ENCODE measurements at regions not wholly inside any gene's neighbourhood (a gene's known extent, or its start where the extent isn't known, plus 50 kb on each side); places are given as distances from the start of the nearest gene placed in this dataset.
"Not testable (repeated sequence)": the region's sequence is repeated elsewhere in the genome, so short reads cannot be mapped to it uniquely, and the experiment has no call there.

DNA sequence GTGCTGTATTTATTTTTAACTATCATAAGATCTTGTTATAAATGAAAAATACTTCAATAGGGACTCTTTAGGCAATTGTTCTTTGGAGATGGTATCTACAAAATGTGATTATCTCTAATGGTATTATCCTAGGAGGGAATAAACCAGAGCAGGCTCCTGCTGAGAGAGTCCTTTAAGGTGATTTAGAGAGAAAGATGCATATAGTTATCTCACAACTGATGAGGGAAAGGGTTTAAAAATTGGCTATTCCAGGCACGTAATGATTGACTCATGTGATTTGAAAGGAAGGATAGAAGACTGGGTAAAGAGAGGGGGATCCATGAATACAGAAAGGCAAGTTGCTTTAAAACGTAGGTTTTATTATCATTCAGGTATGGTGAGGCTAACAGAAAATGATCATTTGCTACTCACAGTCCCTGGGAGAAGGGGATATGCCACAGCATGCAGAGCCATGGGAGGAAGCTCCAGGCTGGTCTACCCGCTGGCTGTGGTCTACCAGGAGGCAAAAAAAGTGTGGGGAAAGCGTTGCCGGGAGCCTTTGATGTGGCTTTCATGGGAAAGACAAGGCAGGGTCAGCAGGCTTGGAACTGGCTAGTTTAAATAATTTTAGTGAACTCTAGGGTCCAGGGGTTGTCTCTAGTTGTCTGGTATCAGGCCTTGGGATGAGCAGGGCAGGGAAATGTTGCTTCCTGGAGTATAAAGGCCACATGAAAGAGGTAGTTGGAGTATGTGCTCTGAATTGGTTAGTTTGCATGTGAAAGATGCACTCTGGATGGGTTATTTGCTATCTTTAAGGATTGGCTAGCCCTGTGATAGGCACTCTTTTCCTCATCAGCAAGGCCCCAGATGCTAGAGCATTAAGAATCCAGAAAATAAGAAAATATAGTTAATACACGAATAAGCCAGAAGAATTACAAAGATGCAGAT is 798.4 kb upstream of the GRM7 start:
- no peak for DNase-seq

DNA sequence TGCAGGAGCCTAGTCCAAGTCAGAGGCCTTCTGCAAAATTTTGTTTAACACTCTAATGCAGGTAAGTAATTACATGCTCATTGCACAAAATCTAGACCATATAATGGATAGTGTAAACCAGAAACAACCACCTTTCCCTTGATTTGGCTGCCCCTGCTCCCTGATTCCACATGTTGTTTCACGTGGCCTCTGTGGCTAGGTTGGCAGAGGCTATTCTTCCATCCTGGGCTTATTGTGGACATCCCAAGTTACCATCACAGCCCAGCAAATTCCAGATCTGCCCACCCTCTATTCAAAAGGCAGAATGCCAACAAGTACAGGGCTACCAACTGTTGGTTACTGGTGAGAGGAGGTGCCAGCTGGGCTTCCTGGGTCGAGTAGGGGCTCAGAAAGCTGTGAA is 794.5 kb upstream of the GRM7 start:
- DNase-seq = no peak

DNA sequence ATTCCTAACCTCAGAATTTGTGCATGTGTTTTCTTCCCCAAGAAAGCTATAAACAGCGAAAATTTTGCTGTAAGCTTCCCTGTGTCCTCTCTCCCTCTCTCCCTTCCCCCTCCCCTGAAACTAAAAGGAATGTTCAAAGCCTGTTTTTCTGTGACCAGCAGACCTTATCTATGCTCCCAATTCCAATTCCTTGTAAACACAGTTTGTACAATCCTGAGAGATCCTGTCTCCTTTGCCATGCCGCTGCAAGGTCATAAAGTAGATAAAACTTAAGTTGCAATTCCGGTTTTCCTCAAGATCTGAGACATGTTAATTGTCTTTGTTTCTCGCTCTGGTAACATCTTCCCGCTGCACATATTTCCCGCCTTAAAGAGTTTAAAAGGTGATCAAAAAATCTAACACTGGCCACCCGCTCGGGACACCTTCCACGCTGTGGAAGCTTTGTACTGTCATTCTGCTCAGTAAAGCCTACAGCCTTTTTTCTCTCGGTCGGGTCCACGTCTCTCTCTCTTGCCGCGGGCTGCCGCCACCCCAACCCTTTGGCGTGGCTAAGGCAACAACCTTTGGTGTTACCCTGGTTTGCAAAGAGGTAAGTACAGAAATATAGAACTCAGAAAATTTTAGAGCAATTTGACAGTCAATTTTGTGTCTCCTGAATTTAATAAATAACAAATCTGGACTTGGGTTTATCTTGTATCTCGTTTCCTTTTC is 793.9 kb upstream of the GRM7 start:
- not testable (repeated sequence) for DNase-seq

DNA sequence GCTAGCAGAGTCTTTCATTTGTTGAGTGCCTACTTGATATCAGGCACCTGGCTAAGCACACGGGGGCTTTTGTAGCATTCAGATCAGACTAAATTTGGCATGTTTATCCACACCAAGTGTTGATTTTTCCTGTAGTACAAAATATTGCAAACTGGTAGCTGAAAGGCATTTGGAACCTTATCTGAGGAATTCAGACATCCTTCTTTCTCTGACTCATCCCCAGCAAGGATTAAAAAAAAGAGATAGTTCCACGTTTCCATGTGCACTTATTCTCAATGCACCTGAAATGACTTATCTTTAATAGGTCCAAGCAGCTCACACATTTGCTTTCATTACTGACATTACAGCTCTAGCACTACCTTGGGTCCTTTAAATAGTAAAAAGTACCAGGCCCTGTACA is 786.0 kb upstream of the GRM7 start:
- no peak for DNase-seq

DNA sequence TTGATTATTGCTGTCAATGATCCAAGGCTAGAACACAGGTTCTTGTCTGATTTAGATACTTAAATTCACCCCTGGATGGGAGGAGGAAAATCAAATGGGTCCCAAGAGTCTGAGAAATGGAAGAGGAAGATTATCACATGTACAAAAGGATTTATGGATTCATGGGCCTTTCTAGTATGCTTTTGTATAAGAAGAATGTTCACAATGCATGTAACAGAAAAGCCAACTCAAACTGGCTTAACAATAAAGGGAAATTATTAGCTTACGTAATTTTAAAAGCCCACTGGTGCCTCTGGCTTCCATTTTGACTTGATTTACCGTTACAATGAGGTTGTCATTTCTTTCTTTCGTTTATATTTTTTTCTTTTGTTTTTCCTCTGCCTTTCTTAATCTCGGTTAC is 782.5 kb upstream of the GRM7 start:
- no peak for DNase-seq

DNA sequence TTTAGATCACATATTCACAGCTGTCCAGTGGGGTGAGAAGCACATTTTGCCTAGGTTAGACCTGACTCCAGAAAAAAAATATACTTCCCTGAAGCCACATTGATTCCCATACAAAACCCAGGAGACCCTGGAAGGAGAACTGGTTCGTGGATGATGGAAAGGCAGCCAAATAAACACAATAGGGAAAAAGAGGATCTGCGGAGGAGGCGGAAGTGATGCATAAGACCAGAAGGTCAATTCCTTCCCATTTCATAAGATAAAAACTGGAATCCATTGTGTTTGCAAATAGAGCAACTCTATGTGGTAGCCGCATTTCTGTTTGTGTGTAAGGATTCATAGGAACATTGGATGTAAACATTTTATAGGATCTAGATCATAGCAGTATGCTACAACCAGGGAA is 781.9 kb upstream of the GRM7 start:
- DNase-seq = no peak

DNA sequence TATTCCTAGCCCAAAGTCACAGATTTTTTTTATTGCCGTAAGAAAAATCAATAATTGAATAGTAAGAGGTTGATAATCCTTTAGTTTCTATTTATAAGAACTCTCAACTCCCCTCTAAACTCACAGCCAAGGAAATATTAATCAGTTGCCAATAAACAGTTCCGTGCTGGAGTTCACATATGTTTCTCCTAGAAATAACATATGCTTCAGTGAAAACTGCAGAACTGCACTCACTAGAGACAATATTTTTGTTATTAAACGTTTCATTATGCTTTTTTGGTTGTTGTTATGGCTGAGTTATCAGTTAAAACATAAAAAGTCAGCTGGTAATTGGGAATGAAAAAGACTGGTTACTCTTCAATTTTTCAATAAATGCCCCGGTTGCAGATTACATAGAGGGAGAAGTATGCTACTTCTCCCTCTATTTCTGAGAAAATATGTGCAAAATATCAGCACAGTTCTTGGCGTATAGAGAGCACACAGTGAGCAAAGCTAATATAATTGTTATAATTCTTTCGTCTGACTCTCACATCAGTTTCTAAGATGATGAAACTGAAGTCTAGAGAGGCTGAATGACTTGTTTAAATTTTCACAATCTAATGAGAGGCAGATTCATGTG is 781.2 kb upstream of the GRM7 start:
- no peak for DNase-seq

DNA sequence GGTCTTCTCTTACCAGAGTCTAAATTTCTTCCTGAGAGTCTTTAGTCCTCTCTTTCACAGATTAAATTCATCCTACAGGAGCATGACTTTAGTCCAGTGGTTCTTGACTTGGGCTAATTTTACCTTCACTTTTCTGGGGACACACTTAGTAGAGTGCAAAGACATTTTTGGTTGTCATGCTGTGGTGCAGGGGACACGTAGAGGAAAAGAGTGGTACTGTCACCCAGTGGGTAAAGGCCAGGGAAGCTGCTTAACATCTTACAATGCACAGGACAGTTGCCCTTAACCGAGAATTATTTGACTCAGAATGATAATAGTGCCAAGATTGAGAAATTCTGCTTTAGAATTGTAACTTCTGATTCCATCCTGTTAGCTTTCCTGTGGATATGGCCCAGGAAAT is 772.5 kb upstream of the GRM7 start:
- DNase-seq = no peak

DNA sequence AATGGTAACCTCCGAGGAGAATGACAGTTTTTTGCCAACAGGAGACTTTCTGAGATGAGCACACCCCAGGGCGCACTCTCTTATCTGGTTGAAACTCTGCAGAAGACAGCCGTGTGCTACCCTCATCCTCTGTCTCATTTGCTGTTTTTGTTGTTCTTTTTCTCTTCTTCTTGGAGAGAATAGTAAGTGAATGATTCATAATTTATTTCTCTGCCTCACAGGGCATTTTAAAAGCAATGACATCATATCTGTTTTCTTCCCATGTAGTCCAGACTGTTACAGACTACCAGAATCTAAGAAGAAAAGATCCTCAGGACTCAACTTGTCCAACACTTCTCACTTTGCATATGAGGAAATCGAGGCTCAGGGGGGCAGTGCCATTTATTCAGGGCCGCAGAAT is 771.1 kb upstream of the GRM7 start:
- no peak for DNase-seq

DNA sequence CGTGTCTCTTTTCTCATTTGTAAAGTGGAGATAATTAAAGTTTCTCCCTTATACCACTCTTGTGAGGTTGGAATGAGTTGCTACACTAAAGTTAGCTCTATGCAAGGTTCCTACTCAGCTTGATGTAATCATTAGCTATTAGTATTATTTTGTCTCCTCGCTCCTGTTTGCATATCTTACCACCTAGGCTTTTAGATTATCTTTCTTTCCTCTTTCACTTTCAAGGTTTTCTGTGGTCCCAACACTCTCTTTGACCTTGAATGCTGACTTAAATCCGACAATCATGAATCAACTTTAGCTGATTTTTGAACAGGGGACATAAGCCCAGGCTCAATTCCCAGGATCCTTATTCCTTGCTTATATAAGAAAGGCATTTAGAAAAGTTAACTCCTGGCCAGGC is 769.7 kb upstream of the GRM7 start:
- DNase-seq = no peak

DNA sequence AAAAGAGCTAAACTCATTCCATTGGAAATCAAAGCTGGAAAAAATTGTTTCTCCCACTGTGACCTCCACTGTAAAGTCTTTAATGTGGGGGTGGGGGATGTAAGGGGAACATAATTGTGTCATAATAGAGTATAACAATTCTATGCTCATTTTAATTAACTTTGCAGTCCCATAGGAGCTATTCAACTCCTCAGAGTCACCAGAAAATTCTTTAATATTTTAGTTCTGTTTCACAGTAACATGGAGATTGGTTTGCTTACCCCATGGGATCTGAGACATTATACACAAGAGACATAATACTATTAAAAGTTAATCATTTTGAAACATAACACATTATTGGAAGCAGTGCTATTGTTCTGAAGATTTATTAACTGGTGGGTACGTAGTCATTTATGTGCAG is 765.9 kb upstream of the GRM7 start:
- no peak for DNase-seq

DNA sequence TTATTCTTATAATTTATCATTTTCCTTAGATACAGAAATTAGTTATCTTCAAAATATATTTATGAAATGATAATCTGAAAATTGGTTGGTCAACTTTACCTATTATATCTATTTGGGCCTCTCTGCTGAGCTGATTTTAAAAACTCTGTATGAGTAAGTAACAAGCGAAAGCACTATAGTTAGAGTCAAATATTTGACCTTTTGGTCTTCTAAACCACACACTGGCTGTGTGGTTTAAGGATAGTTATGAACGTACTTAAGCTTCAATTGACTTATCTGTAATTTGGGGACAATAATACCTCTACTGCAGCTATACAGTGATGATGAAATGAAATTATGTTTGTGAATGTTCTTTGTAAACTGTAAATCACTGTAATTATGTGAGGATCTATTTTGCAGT is 763.9 kb upstream of the GRM7 start:
- DNase-seq = no peak

DNA sequence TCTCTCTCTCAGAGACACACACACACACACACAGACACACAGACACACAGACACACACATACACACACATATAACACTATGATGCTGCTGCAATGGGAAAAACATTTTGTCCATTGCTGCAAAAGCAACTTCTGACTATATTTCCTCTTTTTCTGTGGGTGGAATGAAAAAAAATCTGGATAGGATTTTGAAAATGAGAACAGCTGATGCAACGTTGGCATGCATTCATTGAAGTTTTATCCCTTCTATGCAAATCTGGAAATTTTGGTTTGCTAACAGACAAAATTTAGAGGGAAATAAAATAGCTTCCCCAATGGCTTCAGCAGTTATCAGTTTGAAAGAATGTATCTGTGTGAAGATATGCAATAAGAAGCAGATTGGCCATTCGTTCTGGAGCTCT is 763.4 kb upstream of the GRM7 start:
- no peak for DNase-seq

DNA sequence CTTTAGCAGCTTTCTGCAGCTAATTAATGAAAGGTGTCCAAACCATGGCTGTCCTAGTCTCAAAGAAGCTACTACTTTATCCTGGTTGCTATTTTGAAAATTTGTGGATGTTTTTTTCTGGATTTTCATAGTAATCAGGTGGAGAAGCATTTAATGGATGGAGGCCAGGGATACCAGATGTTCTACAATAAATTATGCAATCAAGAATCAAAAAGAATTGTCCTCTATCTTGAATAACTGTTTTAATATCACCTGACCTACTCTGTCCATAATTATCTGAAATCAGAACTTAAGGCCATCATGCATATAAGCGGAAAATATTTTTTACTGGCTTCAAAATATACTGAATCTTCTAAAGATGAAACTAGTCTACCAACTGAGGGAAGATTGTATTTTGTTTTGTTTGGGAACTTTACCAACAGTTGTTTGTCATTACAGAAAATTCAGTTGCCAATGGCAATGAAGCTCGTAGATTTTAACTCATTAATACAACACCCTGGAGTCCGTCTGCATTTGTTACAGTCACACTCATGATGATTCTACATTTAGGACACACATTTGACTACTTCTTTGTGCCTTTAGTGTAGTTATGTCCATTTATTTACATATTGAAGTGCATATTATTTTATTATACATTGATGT is 762.3 kb upstream of the GRM7 start:
- no peak for DNase-seq

DNA sequence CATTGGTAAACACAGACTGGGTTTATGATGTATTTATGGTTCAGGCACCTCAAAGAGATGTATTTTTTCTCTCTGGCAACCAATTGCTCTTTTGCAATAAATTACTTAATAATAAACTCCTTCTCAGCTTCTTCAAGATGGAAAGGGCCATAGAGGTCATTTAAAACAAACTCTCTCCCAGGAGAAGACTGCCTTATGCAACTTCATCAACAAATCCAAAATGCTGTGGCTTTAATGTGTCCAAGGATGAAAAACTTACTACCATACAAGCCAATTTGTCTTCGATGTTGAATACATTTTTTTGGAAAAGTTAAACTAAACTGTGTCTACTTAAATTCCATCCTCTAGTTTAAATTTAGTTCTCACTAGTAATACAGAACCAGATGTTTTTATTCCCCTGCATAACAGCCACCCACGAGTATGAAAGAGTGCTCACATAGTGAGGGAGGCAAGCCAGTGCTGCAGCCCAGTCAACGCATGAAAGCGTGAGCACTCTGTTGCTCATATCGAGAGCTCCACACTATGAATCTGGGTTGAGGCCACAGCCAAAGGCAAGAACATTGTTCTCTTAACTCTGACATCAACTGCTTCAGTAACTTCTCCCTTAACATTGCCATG is 761.3 kb upstream of the GRM7 start:
- DNase-seq = no peak

DNA sequence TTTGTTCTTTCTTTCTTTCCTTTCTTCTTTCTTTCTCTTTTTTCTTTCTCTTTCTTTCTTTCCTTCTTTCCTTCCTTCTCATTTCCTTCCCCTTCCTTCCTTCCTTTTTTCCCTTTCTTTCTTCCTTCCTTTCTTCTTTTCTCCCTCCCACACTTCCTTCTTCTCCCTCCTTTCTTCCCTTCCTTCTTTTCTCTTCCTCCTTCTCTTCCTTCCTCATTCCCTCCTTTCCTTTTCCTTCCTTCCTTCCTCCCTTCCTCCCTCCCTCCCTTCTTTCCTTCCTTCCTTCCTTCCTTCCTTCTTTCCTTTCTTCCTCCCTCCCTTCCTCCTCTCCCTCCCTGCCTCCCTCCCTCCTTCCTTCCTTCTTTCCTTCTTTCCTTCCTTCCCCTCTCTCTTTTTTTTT is 755.7 kb upstream of the GRM7 start:
- DNase-seq = no peak

DNA sequence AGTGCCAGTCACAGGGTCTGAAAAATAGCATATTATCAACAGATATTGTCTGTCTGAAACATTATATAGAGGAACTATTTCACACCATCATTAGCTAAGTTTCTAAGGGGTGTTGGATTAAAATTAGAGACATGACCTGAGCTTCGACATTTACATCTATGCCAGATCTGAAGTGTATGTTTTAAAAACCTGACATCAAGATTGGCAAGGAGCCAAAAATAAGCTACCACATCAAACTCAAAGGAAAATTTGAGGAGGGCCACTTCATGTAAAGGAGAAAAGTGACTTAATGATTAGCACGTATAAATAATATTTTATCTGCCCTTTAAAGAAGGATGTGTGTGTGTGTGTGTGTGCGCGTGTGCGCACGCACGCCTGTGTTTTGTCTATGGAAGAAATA is 752.0 kb upstream of the GRM7 start:
- no peak for DNase-seq

DNA sequence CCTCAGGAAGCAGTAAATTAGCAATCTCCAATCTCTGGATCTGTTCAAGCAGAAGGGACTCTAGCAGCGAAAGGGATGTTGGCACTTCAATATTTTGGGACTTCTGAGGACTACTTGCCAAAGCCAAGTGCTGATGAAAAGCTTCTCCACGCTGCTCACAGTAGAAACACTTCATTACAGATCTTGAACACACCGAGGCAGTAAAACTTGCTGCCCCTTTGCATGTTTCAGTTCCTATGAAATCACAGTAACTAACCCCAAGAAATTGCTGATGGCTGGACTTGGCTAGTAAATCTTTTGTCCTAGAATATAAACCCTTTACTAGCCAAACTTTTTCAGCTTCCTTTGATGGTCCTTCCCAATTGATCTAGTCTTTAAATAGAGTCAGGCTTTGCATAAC is 750.5 kb upstream of the GRM7 start:
- DNase-seq = no peak

DNA sequence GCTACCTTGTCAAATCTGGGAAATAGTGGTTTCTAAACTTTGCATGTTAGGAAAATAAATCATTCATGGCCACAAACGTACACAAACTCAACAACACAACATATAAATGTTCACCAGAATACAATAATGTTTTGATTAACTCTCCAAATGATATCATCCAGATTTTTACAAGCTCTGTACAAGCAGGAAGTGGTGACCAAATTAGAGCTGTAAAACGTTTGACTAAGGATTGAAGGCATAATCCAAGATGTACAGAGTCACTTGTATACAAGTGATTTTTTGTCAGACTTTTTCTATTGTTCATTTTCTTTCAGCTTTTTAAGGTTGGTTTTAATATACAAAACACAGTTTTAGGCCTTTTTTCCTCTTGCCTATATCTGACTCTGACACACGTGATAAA is 748.4 kb upstream of the GRM7 start:
- DNase-seq = no peak

DNA sequence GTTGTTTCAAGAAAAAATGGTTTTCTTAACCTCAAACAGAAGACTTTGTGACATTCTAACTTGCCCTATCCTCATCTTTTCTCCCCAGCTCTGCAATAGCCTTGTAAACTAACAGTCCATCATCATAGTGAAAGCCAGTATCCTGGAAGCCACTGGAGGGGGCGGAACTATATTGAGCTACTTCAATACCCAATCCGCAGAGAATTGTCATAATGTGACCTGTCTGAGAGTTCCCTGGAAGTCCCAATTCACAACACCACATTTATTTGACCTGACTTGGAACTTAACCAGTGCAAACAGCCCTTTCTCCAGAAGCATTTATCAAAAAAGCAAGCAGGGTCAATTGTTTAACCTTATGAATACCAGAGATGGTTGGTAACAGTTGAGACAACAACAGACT is 747.6 kb upstream of the GRM7 start:
- no peak for DNase-seq

DNA sequence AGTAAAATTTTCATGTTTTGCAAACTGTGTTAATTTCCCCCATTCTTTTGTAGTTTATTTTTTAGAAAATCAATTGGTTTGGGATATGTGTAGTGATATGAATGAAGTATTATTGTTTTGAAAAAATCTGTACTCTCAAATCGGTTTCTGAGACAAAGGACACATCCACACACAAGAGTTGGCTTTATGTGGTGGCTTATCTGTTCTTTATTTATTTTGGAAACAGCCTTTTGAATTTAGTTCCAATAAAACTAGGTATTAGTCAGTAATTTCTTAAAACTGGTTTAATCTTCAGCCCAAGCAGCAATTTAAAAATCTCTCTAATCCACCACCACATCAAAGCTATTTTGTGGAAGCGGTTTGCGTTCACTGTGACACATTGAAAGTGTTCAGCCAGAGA is 741.5 kb upstream of the GRM7 start:
- DNase-seq = no peak

DNA sequence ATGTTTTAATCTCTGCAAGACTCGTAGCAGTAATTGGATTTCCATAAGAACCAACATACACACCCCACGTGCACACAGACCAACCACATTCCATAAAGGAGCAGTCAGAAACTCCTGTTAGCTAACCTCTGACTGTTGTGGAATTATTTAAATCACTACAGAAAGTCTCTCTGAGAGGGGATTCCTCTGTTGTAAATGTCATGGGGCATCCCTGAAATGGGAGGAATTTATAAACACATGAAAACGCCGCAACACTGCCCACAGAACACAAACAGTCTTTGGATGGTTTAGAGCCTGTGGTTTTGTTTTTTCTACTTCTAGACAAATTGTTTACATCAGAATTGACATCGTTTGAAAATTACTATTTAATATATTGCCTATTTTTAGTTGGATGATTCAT is 740.1 kb upstream of the GRM7 start:
- DNase-seq = no peak

DNA sequence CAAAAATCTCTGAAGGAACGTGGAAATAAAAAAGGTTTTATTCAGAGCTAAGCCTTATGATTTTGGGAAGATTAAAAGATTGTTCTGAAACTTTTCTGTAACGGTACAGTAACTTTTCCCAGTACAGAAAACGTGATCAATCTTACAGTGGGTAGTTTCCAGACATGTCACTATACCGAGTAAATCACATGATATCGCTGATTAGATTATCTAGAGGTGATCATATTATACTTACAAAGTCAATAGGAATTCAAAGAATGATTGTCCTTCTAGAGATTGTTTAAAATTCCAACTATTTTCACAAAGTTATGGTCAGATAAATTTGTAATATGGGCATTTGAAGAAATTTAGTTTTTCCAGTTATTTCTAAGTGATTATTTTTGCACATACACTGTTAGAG is 736.0 kb upstream of the GRM7 start:
- no peak for DNase-seq
